GM10847 (cell line): ENCODE measurements at regions not wholly inside any gene's neighbourhood (a gene's known extent, or its start where the extent isn't known, plus 50 kb on each side); places are given as distances from the start of the nearest gene placed in this dataset.

Source experiments
- POLR2A ChIP-seq: IDR thresholded peaks from 2 replicates; pipeline ENCODE4 v1.6.1; 2011; ENCODE audit not compliant: insufficient read length; ENCODE audit errors: extremely low read depth

- TF ChIP-seq POLR2A: no peak
Measured at GRCh38 chrX:40471965-40472648, 108.7 kb upstream of the ATP6AP2 start.

DNA sequence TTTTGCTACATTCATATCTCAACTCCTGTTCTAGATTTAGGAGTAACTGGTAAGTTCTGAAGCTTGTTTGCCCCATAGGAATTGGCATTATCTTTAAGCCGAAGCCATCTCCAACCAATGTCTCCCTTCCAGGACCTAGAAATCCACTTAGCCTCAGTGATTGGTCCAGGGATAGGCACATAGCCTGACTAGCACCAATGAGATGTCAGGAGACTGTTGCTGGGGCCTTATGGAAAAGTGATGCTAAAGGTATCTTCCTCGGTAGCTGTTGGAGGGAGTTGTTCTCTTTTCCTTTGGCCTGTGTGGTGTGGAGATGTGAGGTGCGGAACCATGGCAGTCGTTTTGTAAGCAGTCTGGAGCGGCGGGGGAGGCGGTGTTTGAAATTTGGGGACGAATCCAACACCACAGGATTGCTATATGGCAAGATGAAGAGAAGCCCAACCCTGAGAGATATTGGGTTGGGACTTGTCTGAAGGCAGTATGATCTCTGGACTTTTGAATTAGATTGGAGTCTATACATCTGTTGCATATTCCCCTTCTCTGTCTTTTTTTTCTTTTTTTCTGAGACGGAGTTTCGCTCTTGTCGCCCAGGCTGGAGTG lies 109.8 kb upstream of the ATP6AP2 start:
- TF ChIP-seq POLR2A: no peak

GRCh38 chrX:40469316-40469715 lies 111.5 kb upstream of the ATP6AP2 start:
- TF ChIP-seq POLR2A: no peak

DNA sequence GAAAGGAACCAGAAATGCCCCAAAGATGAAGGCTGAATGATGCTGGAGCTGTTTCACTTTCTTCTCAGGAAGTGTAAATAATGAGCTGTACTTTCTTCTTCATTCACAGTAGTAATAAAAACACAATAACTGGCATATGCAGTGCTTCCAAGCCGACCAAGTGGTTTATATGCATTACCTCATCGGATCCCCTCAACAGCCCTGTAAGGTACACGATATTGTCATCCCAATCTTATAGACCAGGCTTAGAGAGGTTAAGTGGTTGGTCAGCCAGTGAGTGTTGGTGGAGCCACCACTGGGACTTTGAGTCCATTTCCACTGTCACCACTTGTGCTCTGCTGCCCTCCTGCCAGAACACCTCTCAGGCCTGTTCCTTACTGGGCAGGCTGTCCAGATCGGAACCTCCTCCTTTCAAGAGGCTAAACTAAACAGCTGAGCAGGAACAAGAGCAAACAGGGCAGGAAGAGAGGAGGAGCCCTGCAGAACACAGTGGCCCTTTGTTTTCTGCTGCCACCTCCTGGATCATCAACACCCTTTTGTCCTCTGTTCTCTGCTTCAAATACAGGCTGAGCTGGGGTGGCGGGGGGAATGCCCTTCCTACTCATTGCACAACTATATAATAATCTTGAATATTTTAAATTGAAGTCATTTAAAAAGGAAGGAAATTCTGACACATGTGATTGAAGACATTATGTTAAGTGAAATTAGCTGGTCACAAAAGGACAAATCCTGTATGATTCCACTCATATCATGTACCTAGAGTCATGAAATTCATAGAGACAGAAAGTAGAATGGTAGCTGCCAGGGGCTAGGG lies 112.5 kb upstream of the ATP6AP2 start:
- TF ChIP-seq POLR2A: no peak

- TF ChIP-seq POLR2A: no peak
Measured at GRCh38 chrX:40467454-40467853, 113.3 kb upstream of the ATP6AP2 start.

- TF ChIP-seq POLR2A: no peak
Measured at GRCh38 chrX:40465735-40466551, 114.8 kb upstream of the ATP6AP2 start.

DNA sequence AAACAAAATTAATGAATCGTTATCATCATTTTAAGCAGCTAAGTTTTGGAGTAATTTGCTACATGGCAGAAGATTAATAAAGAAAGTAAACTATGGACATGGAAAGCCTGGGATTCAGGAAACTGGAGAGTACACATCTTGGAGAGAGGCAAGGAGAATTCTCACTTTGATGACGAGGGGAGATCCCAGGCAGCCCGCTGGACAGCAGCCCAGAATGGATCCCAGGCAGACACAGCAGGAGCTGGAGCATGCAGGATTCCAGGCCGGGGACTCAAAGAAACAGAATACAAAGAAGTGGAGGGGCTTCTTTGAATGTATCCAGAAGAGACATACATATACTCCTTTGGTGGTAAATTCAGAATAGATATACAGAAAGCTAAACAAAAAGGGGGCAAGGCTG lies 118.0 kb upstream of the ATP6AP2 start:
- TF ChIP-seq POLR2A: no peak

DNA sequence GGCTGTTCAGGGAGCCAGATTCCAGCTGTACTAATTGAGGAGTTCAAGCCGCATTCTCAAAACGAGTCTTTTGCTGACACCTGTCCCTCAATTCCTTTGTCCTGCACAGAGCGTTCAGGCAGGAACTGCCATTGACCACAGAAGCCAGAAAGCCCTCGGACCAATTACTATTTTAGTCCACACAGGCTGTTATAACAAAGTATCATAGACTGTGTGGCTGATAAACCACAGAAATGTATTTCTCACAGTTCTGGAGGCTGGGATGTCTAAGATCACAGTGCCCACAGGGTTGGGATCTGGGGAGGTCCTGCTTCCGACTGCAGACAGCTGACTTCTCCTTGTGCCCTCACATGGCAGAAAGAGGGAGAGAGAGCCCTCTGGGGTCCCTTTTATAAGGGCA lies 119.8 kb upstream of the ATP6AP2 start:
- TF ChIP-seq POLR2A: no peak

- no peak for TF ChIP-seq POLR2A
Measured at GRCh38 chrX:40459571-40460158, 121.1 kb upstream of the ATP6AP2 start.

DNA sequence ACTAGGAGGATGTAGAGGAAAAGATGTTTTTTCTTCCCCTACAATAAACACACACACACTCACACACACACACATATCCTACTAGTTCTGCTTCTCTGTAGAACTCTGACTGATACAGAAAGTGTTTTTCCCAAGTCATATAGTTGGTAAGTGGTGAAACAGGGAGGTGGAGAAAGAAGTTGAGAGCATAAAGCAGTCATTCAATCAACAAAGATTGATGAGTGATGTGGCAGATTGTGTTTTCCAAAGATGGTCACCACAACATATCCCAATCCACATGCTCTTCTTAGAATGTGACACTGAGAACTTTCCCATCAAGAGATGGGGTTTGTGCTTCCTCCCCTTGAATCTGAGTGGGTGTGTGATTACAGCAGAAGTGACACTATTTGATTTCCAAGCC lies 123.4 kb upstream of the ATP6AP2 start:
- no peak for TF ChIP-seq POLR2A

DNA sequence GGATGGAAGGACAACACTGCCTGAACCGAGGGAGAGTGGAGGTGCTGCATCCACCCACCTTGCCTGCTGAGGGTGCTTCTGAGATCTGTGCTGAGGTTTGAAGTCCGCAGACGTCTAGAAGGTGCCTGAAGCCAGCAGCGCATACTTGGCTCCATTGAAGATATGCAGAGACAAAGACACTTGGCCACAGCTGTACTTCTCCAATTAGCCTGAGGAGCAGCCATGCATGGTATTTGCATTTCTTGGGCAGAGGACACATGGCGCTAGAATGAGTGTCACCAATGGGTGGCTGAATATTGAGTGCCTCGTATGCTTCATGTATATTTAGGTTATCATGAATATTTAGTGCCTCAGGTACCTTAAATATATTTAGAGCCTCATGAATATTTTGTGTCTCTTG lies 128.7 kb upstream of the ATP6AP2 start:
- TF ChIP-seq POLR2A: no peak

DNA sequence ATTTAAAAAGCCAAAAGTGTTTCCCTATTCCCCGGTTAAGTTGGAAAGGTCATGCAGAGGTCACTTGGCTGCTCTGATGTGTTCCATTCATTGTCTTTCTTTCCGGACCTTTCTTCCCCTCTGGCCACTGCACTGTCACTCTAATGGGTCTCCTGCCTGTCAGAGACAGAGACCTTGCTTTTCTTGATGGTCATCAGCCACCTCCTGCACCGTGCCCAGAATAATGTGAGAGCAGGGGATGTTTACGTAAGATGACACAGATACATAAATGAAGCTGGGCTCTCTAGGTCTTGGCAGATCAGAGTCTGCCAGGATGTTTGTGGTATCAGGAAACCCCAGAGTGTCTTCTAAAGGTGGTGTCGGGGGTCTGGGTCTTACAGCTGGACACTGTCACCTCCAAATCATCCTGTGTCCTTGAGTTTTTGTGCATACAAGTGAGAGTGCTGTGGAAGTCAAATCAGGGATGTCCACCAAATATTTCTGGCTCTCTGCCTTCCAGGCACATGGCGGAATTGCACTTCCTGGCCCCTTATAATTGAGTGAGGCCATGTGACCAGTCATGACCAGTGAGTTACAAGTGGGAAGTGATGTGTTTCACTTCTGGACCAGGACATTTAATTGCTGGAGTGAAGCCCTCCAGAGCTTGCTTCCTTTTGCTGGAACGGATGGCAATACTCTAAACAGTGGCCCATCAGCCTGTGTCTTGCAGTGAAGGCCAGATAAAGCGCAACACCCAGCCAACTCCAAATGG lies 130.6 kb upstream of the ATP6AP2 start:
- TF ChIP-seq POLR2A: no peak

DNA sequence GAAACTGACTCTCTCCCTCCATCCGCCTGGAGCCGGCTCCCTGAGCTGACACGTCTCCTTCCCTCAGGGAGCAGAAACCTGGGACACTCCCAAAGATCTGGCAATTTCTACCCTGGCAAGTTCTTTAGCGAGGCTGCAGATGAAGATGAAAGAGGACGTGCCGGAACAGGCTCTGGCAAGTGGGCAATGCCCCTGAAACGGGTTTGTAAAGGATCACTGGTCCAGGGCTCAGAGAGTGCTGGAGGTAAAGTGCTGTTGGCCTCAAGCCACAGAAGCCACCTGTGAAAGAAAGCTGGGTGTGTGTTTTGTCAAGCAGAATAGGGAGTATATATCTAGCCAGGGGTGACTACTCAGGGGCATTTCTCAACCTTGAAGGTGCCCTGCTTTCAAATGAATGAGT lies 131.4 kb upstream of the ATP6AP2 start:
- no peak for TF ChIP-seq POLR2A

DNA sequence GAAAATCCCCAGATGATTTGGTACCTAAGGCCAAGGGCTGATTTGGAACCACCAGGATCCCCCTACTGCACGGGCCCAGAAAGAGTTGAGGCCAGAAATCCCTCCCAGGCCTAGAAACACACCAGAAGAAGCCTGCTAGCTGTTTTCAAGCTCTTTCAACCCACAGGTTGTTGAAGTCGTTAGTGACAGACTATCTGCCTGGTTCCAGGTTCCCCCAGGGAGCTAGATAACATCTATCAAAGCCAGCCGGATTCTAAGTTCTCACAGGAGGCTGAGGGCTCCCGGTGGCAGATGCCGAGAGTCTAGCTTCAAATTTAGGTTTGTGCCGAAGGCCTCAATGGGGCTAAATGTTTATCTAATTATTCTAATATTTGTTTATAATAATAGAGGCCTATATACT lies 132.0 kb upstream of the ATP6AP2 start:
- TF ChIP-seq POLR2A: no peak
